ENCODE measurements at regions not wholly inside any gene's neighbourhood (a gene's known extent, or its start where the extent isn't known, plus 50 kb on each side); places are given as distances from the start of the nearest gene placed in this dataset.

GRCh38 chr3:17939157-17939556, 196.7 kb upstream of the TBC1D5 start:
- no peak overlapping the region for H3K4me3 ChIP-seq (ENCODE audit: extremely low read depth, insufficient read depth, low read length, poor library complexity, severe bottlenecking)
- H3K27ac ChIP-seq (ENCODE audit: low read depth, low read length, severe bottlenecking): no peak overlapping the region
- H3K9me3 ChIP-seq (ENCODE audit: control insufficient read depth, low read length): no peaks in the 10 kb centered on the region
- 97% methylated on average over 16 of the region's 16 CpGs for WGBS, 2 experiments (ENCODE audit: insufficient coverage in 2 of 2)
- H3K36me3 ChIP-seq (ENCODE audit: control insufficient read depth, insufficient read depth, low read length): no peaks in the 10 kb centered on the region
- no peaks in the 10 kb centered on the region for H3K4me1 ChIP-seq (ENCODE audit: control insufficient read depth, insufficient read depth, low read length, poor library complexity, severe bottlenecking)

GRCh38 chr3:17938313-17938712, 195.9 kb upstream of the TBC1D5 start:
- no peaks in the 10 kb centered on the region for H3K36me3 ChIP-seq (ENCODE audit: control insufficient read depth, insufficient read depth, low read length)
- no peak overlapping the region for H3K4me3 ChIP-seq (ENCODE audit: extremely low read depth, insufficient read depth, low read length, poor library complexity, severe bottlenecking)
- 83 to 100% methylated on average over 1 to 2 of the region's 3 CpGs for WGBS, 2 experiments (ENCODE audit: insufficient coverage in 2 of 2)
- no peaks in the 10 kb centered on the region for H3K4me1 ChIP-seq (ENCODE audit: control insufficient read depth, insufficient read depth, low read length, poor library complexity, severe bottlenecking)
- H3K9me3 ChIP-seq (ENCODE audit: control insufficient read depth, low read length): no peaks in the 10 kb centered on the region
- no peak overlapping the region for H3K27ac ChIP-seq (ENCODE audit: low read depth, low read length, severe bottlenecking)

GRCh38 chr3:17936736-17937480, 194.5 kb upstream of the TBC1D5 start:
- Histone ChIP-seq H3K4me3 (ENCODE audit: extremely low read depth, insufficient read depth, low read length, poor library complexity, severe bottlenecking) (no peak overlapping the region), H3K36me3 (ENCODE audit: control insufficient read depth, insufficient read depth, low read length) (no peaks in the 10 kb centered on the region), H3K9me3 (ENCODE audit: control insufficient read depth, low read length) (no peaks in the 10 kb centered on the region), H3K27ac (ENCODE audit: low read depth, low read length, severe bottlenecking) (no peak overlapping the region), H3K4me1 (ENCODE audit: control insufficient read depth, insufficient read depth, low read length, poor library complexity, severe bottlenecking) (no peaks in the 10 kb centered on the region)
- WGBS, 2 experiments (ENCODE audit: insufficient coverage in 2 of 2): 79 to 100% methylated on average over 3 of the region's 6 CpGs

GRCh38 chr3:17935222-17935621, 192.8 kb upstream of the TBC1D5 start:
- 89 to 100% methylated on average over 1 to 3 of the region's 4 CpGs for WGBS, 2 experiments (ENCODE audit: insufficient coverage in 2 of 2)
- no peaks in the 10 kb centered on the region for H3K4me1 ChIP-seq (ENCODE audit: control insufficient read depth, insufficient read depth, low read length, poor library complexity, severe bottlenecking)
- H3K27ac ChIP-seq (ENCODE audit: low read depth, low read length, severe bottlenecking): no peak overlapping the region
- no peaks in the 10 kb centered on the region for H3K36me3 ChIP-seq (ENCODE audit: control insufficient read depth, insufficient read depth, low read length)
- H3K4me3 ChIP-seq (ENCODE audit: extremely low read depth, insufficient read depth, low read length, poor library complexity, severe bottlenecking): no peak overlapping the region
- H3K9me3 ChIP-seq (ENCODE audit: control insufficient read depth, low read length): peaks cover 6% of the 10 kb centered on the region

GRCh38 chr3:17932136-17932771, 189.8 kb upstream of the TBC1D5 start:
- H3K4me3 ChIP-seq (ENCODE audit: extremely low read depth, insufficient read depth, low read length, poor library complexity, severe bottlenecking): no peak overlapping the region
- H3K9me3 ChIP-seq (ENCODE audit: control insufficient read depth, low read length): peaks cover 6% of the 10 kb centered on the region
- no peaks in the 10 kb centered on the region for H3K36me3 ChIP-seq (ENCODE audit: control insufficient read depth, insufficient read depth, low read length)
- no peak overlapping the region for H3K27ac ChIP-seq (ENCODE audit: low read depth, low read length, severe bottlenecking)
- no peaks in the 10 kb centered on the region for H3K4me1 ChIP-seq (ENCODE audit: control insufficient read depth, insufficient read depth, low read length, poor library complexity, severe bottlenecking)
- WGBS, 2 experiments (ENCODE audit: insufficient coverage in 2 of 2): 100% methylated on average over 1 of the region's 2 CpGs; no CpG with 5 or more reads in 1 of the 2 experiments

GRCh38 chr3:17931131-17931530, 188.7 kb upstream of the TBC1D5 start:
- Histone ChIP-seq H3K4me1 (ENCODE audit: control insufficient read depth, insufficient read depth, low read length, poor library complexity, severe bottlenecking) (no peaks in the 10 kb centered on the region), H3K9me3 (ENCODE audit: control insufficient read depth, low read length) (peaks cover 6% of the 10 kb centered on the region), H3K4me3 (ENCODE audit: extremely low read depth, insufficient read depth, low read length, poor library complexity, severe bottlenecking) (no peak overlapping the region), H3K27ac (ENCODE audit: low read depth, low read length, severe bottlenecking) (no peak overlapping the region), H3K36me3 (ENCODE audit: control insufficient read depth, insufficient read depth, low read length) (no peaks in the 10 kb centered on the region)
- no CpG with 5 or more reads among the region's 1 CpG for WGBS, 2 experiments (ENCODE audit: insufficient coverage in 2 of 2)

- Histone ChIP-seq H3K36me3 (ENCODE audit: control insufficient read depth, insufficient read depth, low read length) (no peaks in the 10 kb centered on the region), H3K9me3 (ENCODE audit: control insufficient read depth, low read length) (peaks cover 6% of the 10 kb centered on the region), H3K4me1 (ENCODE audit: control insufficient read depth, insufficient read depth, low read length, poor library complexity, severe bottlenecking) (no peaks in the 10 kb centered on the region), H3K27ac (ENCODE audit: low read depth, low read length, severe bottlenecking) (no peak overlapping the region), H3K4me3 (ENCODE audit: extremely low read depth, insufficient read depth, low read length, poor library complexity, severe bottlenecking) (no peak overlapping the region)
- WGBS, 2 experiments (ENCODE audit: insufficient coverage in 2 of 2): 71 to 79% methylated on average over 1 of the region's 4 CpGs
Measured at GRCh38 chr3:17928502-17929145, 186.2 kb upstream of the TBC1D5 start.

- Histone ChIP-seq H3K36me3 (ENCODE audit: control insufficient read depth, insufficient read depth, low read length) (no peaks in the 10 kb centered on the region), H3K4me1 (ENCODE audit: control insufficient read depth, insufficient read depth, low read length, poor library complexity, severe bottlenecking) (no peaks in the 10 kb centered on the region), H3K27ac (ENCODE audit: low read depth, low read length, severe bottlenecking) (no peak overlapping the region), H3K4me3 (ENCODE audit: extremely low read depth, insufficient read depth, low read length, poor library complexity, severe bottlenecking) (no peak overlapping the region), H3K9me3 (ENCODE audit: control insufficient read depth, low read length) (peaks cover 6% of the 10 kb centered on the region)
- 80 to 90% methylated on average over 1 of the region's 3 CpGs for WGBS, 2 experiments (ENCODE audit: insufficient coverage in 2 of 2)
Measured at GRCh38 chr3:17927036-17927435, 184.6 kb upstream of the TBC1D5 start.

- no peaks in the 10 kb centered on the region for H3K4me1 ChIP-seq (ENCODE audit: control insufficient read depth, insufficient read depth, low read length, poor library complexity, severe bottlenecking)
- H3K9me3 ChIP-seq (ENCODE audit: control insufficient read depth, low read length): no peaks in the 10 kb centered on the region
- H3K4me3 ChIP-seq (ENCODE audit: extremely low read depth, insufficient read depth, low read length, poor library complexity, severe bottlenecking): no peak overlapping the region
- WGBS, 2 experiments (ENCODE audit: insufficient coverage in 2 of 2): 80 to 86% methylated on average over 1 of the region's 4 CpGs
- H3K36me3 ChIP-seq (ENCODE audit: control insufficient read depth, insufficient read depth, low read length): no peaks in the 10 kb centered on the region
- H3K27ac ChIP-seq (ENCODE audit: low read depth, low read length, severe bottlenecking): no peak overlapping the region
Measured at GRCh38 chr3:17915341-17915740, 172.9 kb upstream of the TBC1D5 start.

GRCh38 chr3:17913359-17913758, 170.9 kb upstream of the TBC1D5 start:
- 80% methylated on average over 1 of the region's 2 CpGs; no CpG with 5 or more reads in 1 of the 2 experiments for WGBS, 2 experiments (ENCODE audit: insufficient coverage in 2 of 2)
- H3K27ac ChIP-seq (ENCODE audit: low read depth, low read length, severe bottlenecking): no peak overlapping the region
- H3K4me1 ChIP-seq (ENCODE audit: control insufficient read depth, insufficient read depth, low read length, poor library complexity, severe bottlenecking): no peaks in the 10 kb centered on the region
- H3K36me3 ChIP-seq (ENCODE audit: control insufficient read depth, insufficient read depth, low read length): no peaks in the 10 kb centered on the region
- H3K9me3 ChIP-seq (ENCODE audit: control insufficient read depth, low read length): no peaks in the 10 kb centered on the region
- H3K4me3 ChIP-seq (ENCODE audit: extremely low read depth, insufficient read depth, low read length, poor library complexity, severe bottlenecking): no peak overlapping the region

Measured in mesodermal cell (in vitro differentiated cells).